Small intestine (tissue), 7 donors: ENCODE measurements at regions not wholly inside any gene's neighbourhood (a gene's known extent, or its start where the extent isn't known, plus 50 kb on each side); places are given as distances from the start of the nearest gene placed in this dataset.

Experiments used
- DNase-seq, 2 donors: peaks; one replicate each; pipeline versions ENCODE4 v3.0.0 to v3.0.0-alpha.2; 2013
- FAIRE-seq: peaks from 2 replicates; lab custom pipeline; 2012; peaks lifted over from hg19 to GRCh38; lab: Jason Lieb, UNC
- H3K27ac ChIP-seq, 3 donors: one replicate each; pipeline ENCODE4 v1.5.1; 2013; ENCODE audit warnings: low read length in 2 of 3, mild to moderate bottlenecking in 2 of 3, control low read depth in 1 of 3, inconsistent platforms in 1 of 3, low read depth in 1 of 3, moderate library complexity in 1 of 3
- H3K27me3 ChIP-seq, 3 donors: one replicate each; pipeline ENCODE4 v1.6.1; 2013; ENCODE audit warnings: low read length in 3 of 3, inconsistent platforms in 1 of 3; ENCODE audit not compliant: control insufficient read depth in 3 of 3, insufficient read depth in 3 of 3
- H3K36me3 ChIP-seq, 3 donors: one replicate each; pipeline ENCODE4 v1.6.1; 2013; ENCODE audit warnings: low read length in 3 of 3, inconsistent platforms in 1 of 3, low read depth in 1 of 3, mild to moderate bottlenecking in 1 of 3, moderate library complexity in 1 of 3; ENCODE audit not compliant: control insufficient read depth in 3 of 3, insufficient read depth in 2 of 3
- H3K4me1 ChIP-seq, 3 donors: one replicate each; pipeline ENCODE4 v1.6.1; 2013; ENCODE audit warnings: low read length in 2 of 3, inconsistent platforms in 1 of 3, low read depth in 1 of 3, mild to moderate bottlenecking in 1 of 3, moderate library complexity in 1 of 3; ENCODE audit not compliant: control insufficient read depth in 3 of 3, insufficient read depth in 2 of 3
- H3K4me3 ChIP-seq, 3 donors: one replicate each; pipeline ENCODE4 v1.5.1; 2013; ENCODE audit warnings: low read length in 3 of 3, control low read depth in 1 of 3, inconsistent platforms in 1 of 3, low read depth in 1 of 3, mild to moderate bottlenecking in 1 of 3, moderate library complexity in 1 of 3
- H3K9me3 ChIP-seq, 2 donors: one replicate each; pipeline ENCODE4 v1.6.1; 2013; ENCODE audit warnings: low read depth in 1 of 2, low read length in 1 of 2; ENCODE audit not compliant: control insufficient read depth in 2 of 2, insufficient read depth in 1 of 2
- WGBS, 3 donors: extraction: QIAGEN DNeasy Blood & Tissue Kit; methylation state at CpG; one replicate each; pipeline ENCODE4 v1.1.7; 2013; 5-methylcytosine and 5-hydroxymethylcytosine counted together
- donor health status: healthy with polysubstance abuse.
- donor health status: control.
- donor health status: control.
- donor health status: Bipolar disorder and iron deficiency.
- donor health status: healthy.

- no peaks in the 10 kb centered on the region for H3K36me3 ChIP-seq
- WGBS, 3 donors: 70 to 81% (median 75%) methylated on average over 6 of the region's 6 CpGs
- H3K27me3 ChIP-seq: no peaks in the 10 kb centered on the region
- no peak overlapping the region for H3K4me3 ChIP-seq
- DNase-seq (no peak), FAIRE-seq (no peak)
- no peaks in the 10 kb centered on the region for H3K9me3 ChIP-seq
- H3K4me1 ChIP-seq: no peaks in the 10 kb centered on the region
- no peak overlapping the region for H3K27ac ChIP-seq
Measured at GRCh38 chr2:111219285-111219684, 98.6 kb downstream of the BCL2L11 start.

GRCh38 chr2:111219734-111220505, 99.2 kb downstream of the BCL2L11 start:
- Histone ChIP-seq H3K4me3 (no peak overlapping the region), H3K9me3 (no peaks in the 10 kb centered on the region), H3K27ac (no peak overlapping the region), H3K4me1 (no peaks in the 10 kb centered on the region), H3K27me3 (no peaks in the 10 kb centered on the region), H3K36me3 (no peaks in the 10 kb centered on the region)
- WGBS, 3 donors: 83 to 84% (median 84%) methylated on average over 5 of the region's 5 CpGs
- FAIRE-seq (no peak), DNase-seq (no peak)

DNA sequence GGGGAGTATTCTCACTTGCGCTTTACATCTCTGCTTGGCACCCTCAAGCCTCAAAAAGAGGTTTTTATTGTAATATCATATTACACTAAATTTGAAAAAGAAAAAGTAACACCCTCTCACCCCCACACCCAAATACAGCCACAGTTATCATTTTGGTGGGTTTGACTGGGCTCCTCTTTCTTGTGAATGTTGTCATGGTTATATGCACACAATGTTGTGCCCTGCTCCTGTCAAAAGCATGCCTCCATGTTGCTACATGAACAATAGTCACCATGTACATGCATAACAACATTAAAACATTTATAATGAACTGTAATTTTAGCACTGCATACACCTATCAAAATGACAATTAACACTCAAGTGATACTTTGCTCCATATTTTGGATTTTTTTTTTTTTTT, 100.2 kb downstream of the BCL2L11 start:
- H3K4me3 ChIP-seq: no peak overlapping the region
- H3K4me1 ChIP-seq: no peaks in the 10 kb centered on the region
- no peaks in the 10 kb centered on the region for H3K36me3 ChIP-seq
- H3K9me3 ChIP-seq: peaks cover 0 to 4% of the 10 kb centered on the region in 2 donors
- no peaks in the 10 kb centered on the region for H3K27me3 ChIP-seq
- FAIRE-seq: no peak
- WGBS, 3 donors: 94 to 100% (median 97%) methylated on average over 1 of the region's 1 CpG
- DNase-seq: no peak
- no peak overlapping the region for H3K27ac ChIP-seq

GRCh38 chr2:111221701-111222100, 101.0 kb downstream of the BCL2L11 start:
- peaks cover 0 to 4% of the 10 kb centered on the region in 2 donors for H3K9me3 ChIP-seq
- no peak for FAIRE-seq
- 91 to 99% (median 91%) methylated on average over 3 of the region's 3 CpGs for WGBS, 3 donors

GRCh38 chr2:111222204-111222866, 101.6 kb downstream of the BCL2L11 start:
- Histone ChIP-seq H3K9me3 (peaks cover 0 to 4% of the 10 kb centered on the region in 2 donors), H3K4me3 (no peak overlapping the region), H3K27me3 (no peaks in the 10 kb centered on the region), H3K27ac (no peak overlapping the region), H3K36me3 (no peaks in the 10 kb centered on the region), H3K4me1 (no peaks in the 10 kb centered on the region)
- WGBS, 3 donors: 48 to 71% (median 51%) methylated on average over 3 of the region's 3 CpGs
- peak in 1 of 2 donors; percentile 13 for DNase-seq
- FAIRE-seq: no peak

More at GRCh38 chr2:111221701-111222100, 101.0 kb downstream of the BCL2L11 start:
- Histone ChIP-seq H3K36me3 (no peaks in the 10 kb centered on the region), H3K27ac (no peak overlapping the region), H3K27me3 (no peaks in the 10 kb centered on the region), H3K4me1 (no peaks in the 10 kb centered on the region), H3K4me3 (no peak overlapping the region)
- DNase-seq: no peak

- no peaks in the 10 kb centered on the region for H3K36me3 ChIP-seq
- H3K4me1 ChIP-seq: no peaks in the 10 kb centered on the region
- no peak for DNase-seq
- no peak for FAIRE-seq
- no peak overlapping the region for H3K27ac ChIP-seq
- WGBS, 3 donors: 74 to 88% (median 76%) methylated on average over 3 of the region's 3 CpGs
- peaks cover 0 to 4% of the 10 kb centered on the region in 2 donors for H3K9me3 ChIP-seq
- no peaks in the 10 kb centered on the region for H3K27me3 ChIP-seq
- no peak overlapping the region for H3K4me3 ChIP-seq
Measured at GRCh38 chr2:111225856-111226255, 105.1 kb downstream of the BCL2L11 start.

GRCh38 chr2:111226876-111227700, 106.4 kb downstream of the BCL2L11 start:
- H3K4me1 ChIP-seq: no peaks in the 10 kb centered on the region
- WGBS, 3 donors: 66 to 71% (median 67%) methylated on average over 6 of the region's 6 CpGs
- H3K27ac ChIP-seq: no peak overlapping the region
- DNase-seq (no peak), FAIRE-seq (no peak)
- no peaks in the 10 kb centered on the region for H3K36me3 ChIP-seq
- H3K9me3 ChIP-seq: peaks cover 0 to 4% of the 10 kb centered on the region in 2 donors
- no peaks in the 10 kb centered on the region for H3K27me3 ChIP-seq
- H3K4me3 ChIP-seq: no peak overlapping the region

- no peaks in the 10 kb centered on the region for H3K4me1 ChIP-seq
- FAIRE-seq (no peak), DNase-seq (no peak)
- H3K27ac ChIP-seq: no peak overlapping the region
- no peaks in the 10 kb centered on the region for H3K36me3 ChIP-seq
- no peaks in the 10 kb centered on the region for H3K27me3 ChIP-seq
- peaks cover 0 to 4% of the 10 kb centered on the region in 2 donors for H3K9me3 ChIP-seq
- no peak overlapping the region for H3K4me3 ChIP-seq
- 78 to 80% (median 79%) methylated on average over 6 of the region's 6 CpGs for WGBS, 3 donors
Measured at GRCh38 chr2:111227716-111228141, 107.0 kb downstream of the BCL2L11 start.
